HEK293 (cell line): ENCODE measurements at regions not wholly inside any gene's neighbourhood (a gene's known extent, or its start where the extent isn't known, plus 50 kb on each side); places are given as distances from the start of the nearest gene placed in this dataset.

Experiments used
- CTCF ChIA-PET: fragments of 350-600 bp; formaldehyde crosslinking; extraction: SDS; loops from one replicate; lab custom pipeline; 2021; ENCODE audit warnings: antibody characterized with exemption; lab: Yijun Ruan, JAX
- POLR2A ChIA-PET: fragments of 300-600 bp; formaldehyde crosslinking; extraction: SDS; loops from one replicate; lab custom pipeline; 2020; ENCODE audit warnings: antibody characterized with exemption, inconsistent platforms; lab: Yijun Ruan, JAX
- H3K27ac ChIP-seq: fragments of 200-500 bp; sonication (Bioruptor generic); 2 replicates; pipeline ENCODE4 v1.5.1; 2014; ENCODE audit warnings: low read depth, low read length, control low read depth, inconsistent platforms; ENCODE audit errors: extremely low read depth
- H3K36me3 ChIP-seq, 2 experiments: fragments of 200-500 bp in 1 of 2; sonication (Bioruptor generic) in 1 of 2; 1 replicate in 1 of 2; 2 replicates in 1 of 2; pipeline ENCODE4 v1.5.1; 2014 to 2017; ENCODE audit warnings: inconsistent platforms in 2 of 2, low read length in 2 of 2; ENCODE audit not compliant: control insufficient read depth in 2 of 2, insufficient read depth in 1 of 2
- H3K4me1 ChIP-seq: fragments of 200-500 bp; sonication (Bioruptor generic); 2 replicates; pipeline ENCODE4 v1.5.1; 2014; ENCODE audit warnings: mild to moderate bottlenecking, low read length, inconsistent platforms; ENCODE audit not compliant: control insufficient read depth, insufficient read depth
- H3K4me3 ChIP-seq: 2 replicates; pipeline ENCODE4 v1.5.1; 2011; ENCODE audit warnings: low read depth, mild to moderate bottlenecking, control low read depth, low read length, moderate library complexity
- H3K9me3 ChIP-seq: fragments of 200-500 bp; sonication (Bioruptor generic); 2 replicates; pipeline ENCODE4 v1.5.1; 2014; ENCODE audit warnings: low read depth, low read length, inconsistent platforms; ENCODE audit not compliant: control insufficient read depth, insufficient read depth
- KLF9 ChIP-seq: fragments of 450-650 bp; formaldehyde crosslinking; IDR thresholded peaks from 2 replicates; pipeline ENCODE4 v1.5.1; 2016; ENCODE audit warnings: missing biosample characterization, missing genetic modification characterization, low read depth
- MEIS1 ChIP-seq: sonication (generic); formaldehyde crosslinking; IDR thresholded peaks from 2 replicates; pipeline ENCODE4 v1.8.1; 2022; ENCODE audit warnings: missing genetic modification reagents, mild to moderate bottlenecking, borderline replicate concordance
- ZFP3 ChIP-seq: fragments of 450-650 bp; formaldehyde crosslinking; IDR thresholded peaks from 2 replicates; pipeline ENCODE4 v1.5.1; 2016; ENCODE audit warnings: low read depth, missing biosample characterization, missing genetic modification characterization
- ZFP37 ChIP-seq: fragments of 450-650 bp; formaldehyde crosslinking; IDR thresholded peaks from 2 replicates; pipeline ENCODE4 v1.5.1; 2016; ENCODE audit warnings: missing biosample characterization, missing genetic modification characterization
- ZIC2 ChIP-seq: fragments of 450-650 bp; formaldehyde crosslinking; IDR thresholded peaks from 2 replicates; pipeline ENCODE4 v1.5.1; 2016; ENCODE audit warnings: missing biosample characterization, missing genetic modification characterization
- ZNF426 ChIP-seq: fragments of 450-650 bp; formaldehyde crosslinking; IDR thresholded peaks from 2 replicates; pipeline ENCODE4 v1.5.1; 2017; ENCODE audit warnings: missing biosample characterization, missing genetic modification characterization, mild to moderate bottlenecking, inconsistent platforms, moderate library complexity
- ZNF623 ChIP-seq: fragments of 450-650 bp; formaldehyde crosslinking; IDR thresholded peaks from 2 replicates; pipeline ENCODE4 v1.5.1; 2016; ENCODE audit warnings: missing biosample characterization, missing genetic modification characterization
- ZNF626 ChIP-seq: fragments of 450-650 bp; sonication (Bioruptor Pico); formaldehyde crosslinking; IDR thresholded peaks from 2 replicates; pipeline ENCODE4 v1.5.1; 2018; ENCODE audit warnings: missing biosample characterization, missing genetic modification characterization, inconsistent platforms
- ZXDB ChIP-seq: fragments of 450-650 bp; formaldehyde crosslinking; IDR thresholded peaks from 2 replicates; pipeline ENCODE4 v1.5.1; 2016; ENCODE audit warnings: missing biosample characterization, missing genetic modification characterization
- TF ChIP-seq, protein P1 (sequence below): IDR thresholded peaks from 2 replicates; pipeline ENCODE4 v1.6.1; 2011; ENCODE audit warnings: mild to moderate bottlenecking, low read depth, low read length, borderline replicate concordance
- TF ChIP-seq, protein P2 (sequence below): fragments of 450-650 bp; formaldehyde crosslinking; IDR thresholded peaks from 2 replicates; pipeline ENCODE4 v1.5.1; 2016; ENCODE audit warnings: missing biosample characterization, missing genetic modification characterization
- TF ChIP-seq, protein P3 (sequence below): fragments of 450-650 bp; formaldehyde crosslinking; IDR thresholded peaks from 2 replicates; pipeline ENCODE4 v1.5.1; 2016; ENCODE audit warnings: missing biosample characterization, missing genetic modification characterization, borderline replicate concordance
- TF ChIP-seq, protein P4 (sequence below): fragments of 450-650 bp; formaldehyde crosslinking; IDR thresholded peaks from 2 replicates; pipeline ENCODE4 v1.5.1; 2017; ENCODE audit warnings: missing biosample characterization, missing genetic modification characterization
- TF ChIP-seq, protein P5 (sequence below): fragments of 450-650 bp; formaldehyde crosslinking; conservative IDR thresholded peaks from 2 replicates; pipeline ENCODE4 v1.5.1; 2016; ENCODE audit warnings: low read depth, missing biosample characterization, missing genetic modification characterization

DNA sequence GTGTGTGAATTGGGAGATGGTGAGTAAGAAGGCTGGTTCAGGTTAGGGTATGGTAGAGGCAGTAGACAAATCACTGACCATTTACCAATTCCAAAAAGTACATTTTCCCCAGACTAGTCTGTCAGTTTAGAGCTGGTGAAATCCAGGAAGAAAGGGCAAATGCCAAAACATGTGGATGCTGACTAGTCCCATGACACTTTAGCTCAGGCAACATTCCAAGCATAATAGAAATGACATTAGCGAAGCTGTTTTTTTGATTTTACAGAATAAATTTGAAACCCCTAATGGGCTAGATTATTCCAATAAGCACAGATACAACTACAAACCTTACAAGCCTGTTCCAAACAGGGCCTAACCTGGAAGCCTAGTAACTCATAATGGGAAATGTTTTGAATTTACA, 884.2 kb downstream of the FLRT2 start (continued):
- no peak for TF ChIP-seq ZXDB (tag by site-specific recombination)
- TF ChIP-seq, protein P1, sequence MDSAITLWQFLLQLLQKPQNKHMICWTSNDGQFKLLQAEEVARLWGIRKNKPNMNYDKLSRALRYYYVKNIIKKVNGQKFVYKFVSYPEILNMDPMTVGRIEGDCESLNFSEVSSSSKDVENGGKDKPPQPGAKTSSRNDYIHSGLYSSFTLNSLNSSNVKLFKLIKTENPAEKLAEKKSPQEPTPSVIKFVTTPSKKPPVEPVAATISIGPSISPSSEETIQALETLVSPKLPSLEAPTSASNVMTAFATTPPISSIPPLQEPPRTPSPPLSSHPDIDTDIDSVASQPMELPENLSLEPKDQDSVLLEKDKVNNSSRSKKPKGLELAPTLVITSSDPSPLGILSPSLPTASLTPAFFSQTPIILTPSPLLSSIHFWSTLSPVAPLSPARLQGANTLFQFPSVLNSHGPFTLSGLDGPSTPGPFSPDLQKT: no peak
- TF ChIP-seq, protein P2, sequence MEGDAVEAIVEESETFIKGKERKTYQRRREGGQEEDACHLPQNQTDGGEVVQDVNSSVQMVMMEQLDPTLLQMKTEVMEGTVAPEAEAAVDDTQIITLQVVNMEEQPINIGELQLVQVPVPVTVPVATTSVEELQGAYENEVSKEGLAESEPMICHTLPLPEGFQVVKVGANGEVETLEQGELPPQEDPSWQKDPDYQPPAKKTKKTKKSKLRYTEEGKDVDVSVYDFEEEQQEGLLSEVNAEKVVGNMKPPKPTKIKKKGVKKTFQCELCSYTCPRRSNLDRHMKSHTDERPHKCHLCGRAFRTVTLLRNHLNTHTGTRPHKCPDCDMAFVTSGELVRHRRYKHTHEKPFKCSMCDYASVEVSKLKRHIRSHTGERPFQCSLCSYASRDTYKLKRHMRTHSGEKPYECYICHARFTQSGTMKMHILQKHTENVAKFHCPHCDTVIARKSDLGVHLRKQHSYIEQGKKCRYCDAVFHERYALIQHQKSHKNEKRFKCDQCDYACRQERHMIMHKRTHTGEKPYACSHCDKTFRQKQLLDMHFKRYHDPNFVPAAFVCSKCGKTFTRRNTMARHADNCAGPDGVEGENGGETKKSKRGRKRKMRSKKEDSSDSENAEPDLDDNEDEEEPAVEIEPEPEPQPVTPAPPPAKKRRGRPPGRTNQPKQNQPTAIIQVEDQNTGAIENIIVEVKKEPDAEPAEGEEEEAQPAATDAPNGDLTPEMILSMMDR: no peak
- TF ChIP-seq ZNF623 (tag by site-specific recombination): no peak
- no peak for TF ChIP-seq ZFP37 (tag by site-specific recombination)
- TF ChIP-seq ZIC2: no peak
- TF ChIP-seq, protein P3, sequence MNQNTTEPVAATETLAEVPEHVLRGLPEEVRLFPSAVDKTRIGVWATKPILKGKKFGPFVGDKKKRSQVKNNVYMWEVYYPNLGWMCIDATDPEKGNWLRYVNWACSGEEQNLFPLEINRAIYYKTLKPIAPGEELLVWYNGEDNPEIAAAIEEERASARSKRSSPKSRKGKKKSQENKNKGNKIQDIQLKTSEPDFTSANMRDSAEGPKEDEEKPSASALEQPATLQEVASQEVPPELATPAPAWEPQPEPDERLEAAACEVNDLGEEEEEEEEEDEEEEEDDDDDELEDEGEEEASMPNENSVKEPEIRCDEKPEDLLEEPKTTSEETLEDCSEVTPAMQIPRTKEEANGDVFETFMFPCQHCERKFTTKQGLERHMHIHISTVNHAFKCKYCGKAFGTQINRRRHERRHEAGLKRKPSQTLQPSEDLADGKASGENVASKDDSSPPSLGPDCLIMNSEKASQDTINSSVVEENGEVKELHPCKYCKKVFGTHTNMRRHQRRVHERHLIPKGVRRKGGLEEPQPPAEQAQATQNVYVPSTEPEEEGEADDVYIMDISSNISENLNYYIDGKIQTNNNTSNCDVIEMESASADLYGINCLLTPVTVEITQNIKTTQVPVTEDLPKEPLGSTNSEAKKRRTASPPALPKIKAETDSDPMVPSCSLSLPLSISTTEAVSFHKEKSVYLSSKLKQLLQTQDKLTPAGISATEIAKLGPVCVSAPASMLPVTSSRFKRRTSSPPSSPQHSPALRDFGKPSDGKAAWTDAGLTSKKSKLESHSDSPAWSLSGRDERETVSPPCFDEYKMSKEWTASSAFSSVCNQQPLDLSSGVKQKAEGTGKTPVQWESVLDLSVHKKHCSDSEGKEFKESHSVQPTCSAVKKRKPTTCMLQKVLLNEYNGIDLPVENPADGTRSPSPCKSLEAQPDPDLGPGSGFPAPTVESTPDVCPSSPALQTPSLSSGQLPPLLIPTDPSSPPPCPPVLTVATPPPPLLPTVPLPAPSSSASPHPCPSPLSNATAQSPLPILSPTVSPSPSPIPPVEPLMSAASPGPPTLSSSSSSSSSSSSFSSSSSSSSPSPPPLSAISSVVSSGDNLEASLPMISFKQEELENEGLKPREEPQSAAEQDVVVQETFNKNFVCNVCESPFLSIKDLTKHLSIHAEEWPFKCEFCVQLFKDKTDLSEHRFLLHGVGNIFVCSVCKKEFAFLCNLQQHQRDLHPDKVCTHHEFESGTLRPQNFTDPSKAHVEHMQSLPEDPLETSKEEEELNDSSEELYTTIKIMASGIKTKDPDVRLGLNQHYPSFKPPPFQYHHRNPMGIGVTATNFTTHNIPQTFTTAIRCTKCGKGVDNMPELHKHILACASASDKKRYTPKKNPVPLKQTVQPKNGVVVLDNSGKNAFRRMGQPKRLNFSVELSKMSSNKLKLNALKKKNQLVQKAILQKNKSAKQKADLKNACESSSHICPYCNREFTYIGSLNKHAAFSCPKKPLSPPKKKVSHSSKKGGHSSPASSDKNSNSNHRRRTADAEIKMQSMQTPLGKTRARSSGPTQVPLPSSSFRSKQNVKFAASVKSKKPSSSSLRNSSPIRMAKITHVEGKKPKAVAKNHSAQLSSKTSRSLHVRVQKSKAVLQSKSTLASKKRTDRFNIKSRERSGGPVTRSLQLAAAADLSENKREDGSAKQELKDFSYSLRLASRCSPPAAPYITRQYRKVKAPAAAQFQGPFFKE (tag by site-specific recombination): no peak

DNA sequence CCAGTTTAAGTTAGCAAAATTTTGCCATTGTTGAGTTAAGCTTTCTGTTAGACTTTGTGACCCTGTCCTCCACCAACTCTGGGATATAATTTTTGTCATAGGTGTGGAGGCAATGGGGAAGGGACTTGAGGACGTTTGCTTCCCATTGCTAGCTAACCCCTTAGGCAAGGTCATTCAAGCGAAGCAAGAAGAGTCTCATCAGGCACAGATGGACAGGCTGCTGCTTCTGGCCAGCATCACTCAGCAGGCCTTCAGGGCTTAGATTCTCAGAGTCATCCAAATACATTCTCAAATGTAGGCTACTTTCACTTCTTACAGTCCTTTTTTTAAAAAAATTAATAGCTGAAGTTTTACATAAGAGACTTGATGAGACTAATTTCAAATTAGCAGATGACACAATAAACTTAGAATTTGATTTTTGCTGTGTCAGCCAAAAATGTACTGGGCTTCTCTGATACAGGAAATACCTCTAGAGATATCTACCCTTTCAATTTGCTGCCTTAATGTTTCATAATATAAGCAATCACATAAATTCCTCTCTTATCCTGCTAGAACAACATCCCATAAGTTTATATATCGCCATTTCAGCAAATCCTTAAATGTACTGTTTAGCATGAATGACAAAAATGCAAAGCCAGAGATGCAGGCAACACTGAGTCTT, 875.2 kb downstream of the FLRT2 start:
- ChIA-PET CTCF (no interaction called here), POLR2A (no interaction called here)
- TF ChIP-seq KLF9 (tag by site-specific recombination) (no peak), ZNF626 (no peak), ZNF426 (tag by site-specific recombination) (no peak), MEIS1 (no peak), ZFP3 (tag by site-specific recombination) (no peak)
- TF ChIP-seq, protein P4, sequence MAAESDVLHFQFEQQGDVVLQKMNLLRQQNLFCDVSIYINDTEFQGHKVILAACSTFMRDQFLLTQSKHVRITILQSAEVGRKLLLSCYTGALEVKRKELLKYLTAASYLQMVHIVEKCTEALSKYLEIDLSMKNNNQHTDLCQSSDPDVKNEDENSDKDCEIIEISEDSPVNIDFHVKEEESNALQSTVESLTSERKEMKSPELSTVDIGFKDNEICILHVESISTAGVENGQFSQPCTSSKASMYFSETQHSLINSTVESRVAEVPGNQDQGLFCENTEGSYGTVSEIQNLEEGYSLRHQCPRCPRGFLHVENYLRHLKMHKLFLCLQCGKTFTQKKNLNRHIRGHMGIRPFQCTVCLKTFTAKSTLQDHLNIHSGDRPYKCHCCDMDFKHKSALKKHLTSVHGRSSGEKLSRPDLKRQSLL (tag by site-specific recombination): no peak
- TF ChIP-seq, protein P5, sequence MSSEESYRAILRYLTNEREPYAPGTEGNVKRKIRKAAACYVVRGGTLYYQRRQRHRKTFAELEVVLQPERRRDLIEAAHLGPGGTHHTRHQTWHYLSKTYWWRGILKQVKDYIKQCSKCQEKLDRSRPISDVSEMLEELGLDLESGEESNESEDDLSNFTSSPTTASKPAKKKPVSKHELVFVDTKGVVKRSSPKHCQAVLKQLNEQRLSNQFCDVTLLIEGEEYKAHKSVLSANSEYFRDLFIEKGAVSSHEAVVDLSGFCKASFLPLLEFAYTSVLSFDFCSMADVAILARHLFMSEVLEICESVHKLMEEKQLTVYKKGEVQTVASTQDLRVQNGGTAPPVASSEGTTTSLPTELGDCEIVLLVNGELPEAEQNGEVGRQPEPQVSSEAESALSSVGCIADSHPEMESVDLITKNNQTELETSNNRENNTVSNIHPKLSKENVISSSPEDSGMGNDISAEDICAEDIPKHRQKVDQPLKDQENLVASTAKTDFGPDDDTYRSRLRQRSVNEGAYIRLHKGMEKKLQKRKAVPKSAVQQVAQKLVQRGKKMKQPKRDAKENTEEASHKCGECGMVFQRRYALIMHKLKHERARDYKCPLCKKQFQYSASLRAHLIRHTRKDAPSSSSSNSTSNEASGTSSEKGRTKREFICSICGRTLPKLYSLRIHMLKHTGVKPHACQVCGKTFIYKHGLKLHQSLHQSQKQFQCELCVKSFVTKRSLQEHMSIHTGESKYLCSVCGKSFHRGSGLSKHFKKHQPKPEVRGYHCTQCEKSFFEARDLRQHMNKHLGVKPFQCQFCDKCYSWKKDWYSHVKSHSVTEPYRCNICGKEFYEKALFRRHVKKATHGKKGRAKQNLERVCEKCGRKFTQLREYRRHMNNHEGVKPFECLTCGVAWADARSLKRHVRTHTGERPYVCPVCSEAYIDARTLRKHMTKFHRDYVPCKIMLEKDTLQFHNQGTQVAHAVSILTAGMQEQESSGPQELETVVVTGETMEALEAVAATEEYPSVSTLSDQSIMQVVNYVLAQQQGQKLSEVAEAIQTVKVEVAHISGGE: no peak
- Histone ChIP-seq H3K4me1 (no peaks in the 10 kb centered on the region), H3K9me3 (no peaks in the 10 kb centered on the region), H3K36me3 (no peaks in the 10 kb centered on the region), H3K27ac (no peak overlapping the region), H3K4me3 (no peak overlapping the region)
